DOHH2 (cell line): ENCODE measurements at regions not wholly inside any gene's neighbourhood (a gene's known extent, or its start where the extent isn't known, plus 50 kb on each side); places are given as distances from the start of the nearest gene placed in this dataset.

Source experiments
- H3F3A ChIP-seq: fragments of 200-600 bp; sonication (generic), shearing (Covaris generic); 2 replicates; pipeline ENCODE4 v1.6.0; 2016; ENCODE audit warnings: antibody characterized with exemption, mild to moderate bottlenecking; ENCODE audit not compliant: control insufficient read depth, insufficient read depth
- H3K27ac ChIP-seq: fragments of 200-600 bp; sonication (generic); 2 replicates; pipeline ENCODE4 v1.5.1; 2014; ENCODE audit warnings: low read depth, mild to moderate bottlenecking, low read length, moderate library complexity
- H3K27me3 ChIP-seq: fragments of 200-600 bp; sonication (generic); 2 replicates; pipeline ENCODE4 v1.6.1; 2014; ENCODE audit warnings: mild to moderate bottlenecking, low read length, mixed read lengths; ENCODE audit not compliant: control insufficient read depth
- H3K36me3 ChIP-seq: fragments of 200-600 bp; sonication (generic); 2 replicates; pipeline ENCODE4 v1.6.1; 2014; ENCODE audit warnings: mild to moderate bottlenecking, low read length, moderate library complexity, mixed read lengths; ENCODE audit not compliant: control insufficient read depth
- H3K4me1 ChIP-seq: fragments of 200-600 bp; sonication (generic); 2 replicates; pipeline ENCODE4 v1.6.1; 2014; ENCODE audit warnings: mild to moderate bottlenecking, low read length, mixed read lengths; ENCODE audit not compliant: control insufficient read depth
- H3K4me2 ChIP-seq: fragments of 200-600 bp; sonication (generic); 2 replicates; pipeline ENCODE4 v1.6.0; 2014; ENCODE audit warnings: mild to moderate bottlenecking, low read length, moderate library complexity
- H3K4me3 ChIP-seq: fragments of 200-600 bp; sonication (generic); 2 replicates; pipeline ENCODE4 v1.5.1; 2014; ENCODE audit warnings: mild to moderate bottlenecking, low read length, mixed read lengths
- H3K79me2 ChIP-seq: fragments of 200-600 bp; sonication (generic); 2 replicates; pipeline ENCODE4 v1.6.1; 2014; ENCODE audit warnings: mild to moderate bottlenecking, low read length, mixed read lengths; ENCODE audit not compliant: control insufficient read depth
- H3K9me2 ChIP-seq: fragments of 200-600 bp; sonication (generic); replicated peaks from 2 replicates; pipeline ENCODE4 v1.6.1; 2014; ENCODE audit warnings: mild to moderate bottlenecking, low read length, mixed read lengths; ENCODE audit not compliant: control insufficient read depth
- H3K9me3 ChIP-seq: fragments of 200-600 bp; sonication (generic); 2 replicates; pipeline ENCODE4 v1.6.1; 2014; ENCODE audit warnings: antibody characterized with exemption, low read length, mixed read lengths; ENCODE audit not compliant: control insufficient read depth, insufficient read depth
- H4K20me1 ChIP-seq: fragments of 200-600 bp; sonication (generic); 2 replicates; pipeline ENCODE4 v1.6.0; 2014; ENCODE audit warnings: low read depth, mild to moderate bottlenecking, antibody characterized with exemption, low read length, moderate library complexity; ENCODE audit not compliant: control insufficient read depth, insufficient read depth
- EZH2phosphoT487 ChIP-seq: fragments of 200-600 bp; sonication (generic); IDR thresholded peaks from 2 replicates; pipeline ENCODE4 v1.6.1; 2017; ENCODE audit warnings: borderline replicate concordance, mild to moderate bottlenecking, antibody characterized with exemption, low read length, moderate library complexity, mixed read lengths
- TF ChIP-seq, protein P1 (sequence below): fragments of 200-600 bp; sonication (generic); IDR thresholded peaks from one replicate; pipeline ENCODE4 v1.5.1; 2014; ENCODE audit warnings: antibody characterized with exemption, mild to moderate bottlenecking, low read depth, low read length; ENCODE audit not compliant: poor library complexity, severe bottlenecking

- Histone ChIP-seq H3K27ac (no peak overlapping the region), H3F3A (no peaks in the 10 kb centered on the region)
- TF ChIP-seq, protein P1, sequence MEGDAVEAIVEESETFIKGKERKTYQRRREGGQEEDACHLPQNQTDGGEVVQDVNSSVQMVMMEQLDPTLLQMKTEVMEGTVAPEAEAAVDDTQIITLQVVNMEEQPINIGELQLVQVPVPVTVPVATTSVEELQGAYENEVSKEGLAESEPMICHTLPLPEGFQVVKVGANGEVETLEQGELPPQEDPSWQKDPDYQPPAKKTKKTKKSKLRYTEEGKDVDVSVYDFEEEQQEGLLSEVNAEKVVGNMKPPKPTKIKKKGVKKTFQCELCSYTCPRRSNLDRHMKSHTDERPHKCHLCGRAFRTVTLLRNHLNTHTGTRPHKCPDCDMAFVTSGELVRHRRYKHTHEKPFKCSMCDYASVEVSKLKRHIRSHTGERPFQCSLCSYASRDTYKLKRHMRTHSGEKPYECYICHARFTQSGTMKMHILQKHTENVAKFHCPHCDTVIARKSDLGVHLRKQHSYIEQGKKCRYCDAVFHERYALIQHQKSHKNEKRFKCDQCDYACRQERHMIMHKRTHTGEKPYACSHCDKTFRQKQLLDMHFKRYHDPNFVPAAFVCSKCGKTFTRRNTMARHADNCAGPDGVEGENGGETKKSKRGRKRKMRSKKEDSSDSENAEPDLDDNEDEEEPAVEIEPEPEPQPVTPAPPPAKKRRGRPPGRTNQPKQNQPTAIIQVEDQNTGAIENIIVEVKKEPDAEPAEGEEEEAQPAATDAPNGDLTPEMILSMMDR, result no peak
- TF ChIP-seq EZH2phosphoT487, result no peak
Measured at GRCh38 chr4:20592663-20593062, 107.6 kb upstream of the PACRGL start.

GRCh38 chr4:20598626-20599025 lies 101.6 kb upstream of the PACRGL start:
- no peaks in the 10 kb centered on the region for H3K36me3 ChIP-seq

More at GRCh38 chr4:20592663-20593062, 107.6 kb upstream of the PACRGL start:
- no peaks in the 10 kb centered on the region for H3K36me3 ChIP-seq
- no peak overlapping the region for H3K4me3 ChIP-seq
- no peaks in the 10 kb centered on the region for H3K4me1 ChIP-seq
- no peaks in the 10 kb centered on the region for H3K9me2 ChIP-seq
- H3K27me3 ChIP-seq, result no peaks in the 10 kb centered on the region
- H3K4me2 ChIP-seq, result no peak overlapping the region
- no peaks in the 10 kb centered on the region for H3K9me3 ChIP-seq
- H3K79me2 ChIP-seq, result no peaks in the 10 kb centered on the region
- H4K20me1 ChIP-seq, result no peaks in the 10 kb centered on the region

DNA sequence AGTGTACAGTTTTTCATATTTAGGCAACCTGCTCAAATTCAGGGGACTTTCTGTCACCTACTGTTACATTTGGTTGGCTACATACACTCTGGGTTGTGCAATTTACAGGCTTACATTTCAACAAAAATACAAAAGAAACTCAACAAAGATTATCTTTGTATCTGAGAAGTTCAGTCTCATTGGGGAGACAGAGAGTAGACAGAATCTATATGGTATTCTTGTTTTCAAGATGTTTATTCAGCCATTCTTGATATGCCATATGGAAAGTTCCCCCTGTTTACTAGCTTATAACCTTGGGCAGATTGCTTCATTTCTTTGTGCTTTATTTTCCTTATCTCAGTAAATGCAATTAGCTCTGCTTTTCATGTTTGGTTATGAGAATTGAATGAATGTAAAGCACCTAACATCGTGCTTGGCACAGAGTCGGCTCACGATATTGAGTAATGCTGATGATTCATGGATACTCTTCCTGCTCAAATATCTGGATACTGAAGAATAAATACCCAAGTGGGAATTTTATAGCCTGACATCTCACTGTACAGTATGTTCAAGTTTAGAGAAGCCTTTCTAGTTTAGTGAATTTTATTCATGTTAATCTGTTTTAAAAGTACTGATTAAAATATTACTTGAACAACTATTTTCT lies 96.5 kb upstream of the PACRGL start:
- Histone ChIP-seq H3K4me1 (no peaks in the 10 kb centered on the region), H3K27me3 (no peaks in the 10 kb centered on the region), H3F3A (no peaks in the 10 kb centered on the region), H3K4me2 (no peak overlapping the region), H3K27ac (no peak overlapping the region), H3K9me2 (no peaks in the 10 kb centered on the region), H3K9me3 (no peaks in the 10 kb centered on the region), H3K4me3 (no peak overlapping the region), H4K20me1 (no peaks in the 10 kb centered on the region), H3K79me2 (no peaks in the 10 kb centered on the region), H3K36me3 (no peaks in the 10 kb centered on the region)
- TF ChIP-seq EZH2phosphoT487, result no peak
- TF ChIP-seq, protein P1, result no peak

More at GRCh38 chr4:20598626-20599025, 101.6 kb upstream of the PACRGL start:
- no peaks in the 10 kb centered on the region for H3K4me1 ChIP-seq
- no peak overlapping the region for H3K4me3 ChIP-seq
- no peaks in the 10 kb centered on the region for H3F3A ChIP-seq
- H3K9me2 ChIP-seq, result no peaks in the 10 kb centered on the region
- TF ChIP-seq, protein P1, result no peak
- TF ChIP-seq EZH2phosphoT487, result no peak
- no peaks in the 10 kb centered on the region for H3K9me3 ChIP-seq
- H3K27me3 ChIP-seq, result no peaks in the 10 kb centered on the region
- no peaks in the 10 kb centered on the region for H4K20me1 ChIP-seq
- H3K27ac ChIP-seq, result no peak overlapping the region
- no peaks in the 10 kb centered on the region for H3K79me2 ChIP-seq
- H3K4me2 ChIP-seq, result no peak overlapping the region
